ENCODE measurements at regions not wholly inside any gene's neighbourhood (a gene's known extent, or its start where the extent isn't known, plus 50 kb on each side); places are given as distances from the start of the nearest gene placed in this dataset.

DNA sequence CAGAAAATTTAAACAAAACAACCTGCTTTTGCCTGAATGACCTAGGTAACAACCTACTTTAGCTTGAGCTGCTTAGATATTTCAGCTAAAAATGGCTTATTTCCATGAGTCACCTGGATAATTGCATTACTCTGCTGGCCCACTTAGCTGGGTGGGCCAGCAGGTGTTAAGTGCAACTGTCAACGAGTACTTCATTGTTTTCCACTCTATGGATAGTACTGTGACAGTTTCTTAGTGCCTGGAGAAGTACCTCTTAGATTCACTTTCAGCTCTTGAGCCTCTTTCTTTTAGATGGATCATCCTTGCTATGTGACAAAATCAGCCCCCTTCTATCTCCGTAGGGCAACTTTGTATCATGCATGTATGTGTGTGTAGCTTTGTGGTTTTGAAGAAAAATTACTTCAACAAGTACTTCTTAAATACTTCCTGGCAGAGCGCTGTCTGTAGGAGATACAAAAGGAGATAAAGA is 368.2 kb upstream of the ATP2B1 start:
- TF ChIP-seq GATA3 (IDR thresholded peaks at IDR 0.05; ENCODE audit: low read depth, low read length) (no peak), GATA2 (IDR thresholded peaks at IDR 0.05; ENCODE audit: low read depth, low read length) (no peak)

DNA sequence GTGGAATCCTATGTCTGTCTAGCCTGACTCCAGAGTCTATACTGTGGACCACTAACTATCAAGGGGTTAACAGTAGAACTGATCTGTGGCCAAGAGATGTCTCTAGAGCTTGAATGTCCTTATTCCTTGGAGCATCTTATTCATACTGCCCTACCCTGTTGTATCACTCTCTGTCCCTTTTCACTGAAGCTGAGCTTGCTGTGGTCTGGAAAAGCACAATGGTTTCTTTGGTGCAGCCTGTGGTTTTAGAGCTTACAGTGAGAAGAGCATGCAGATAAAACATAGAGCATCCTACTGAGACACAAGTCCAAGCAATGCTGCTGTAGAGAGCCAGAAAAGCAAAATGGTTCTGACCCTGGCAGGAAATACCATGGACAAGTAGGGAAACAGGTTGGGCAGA is 367.0 kb upstream of the ATP2B1 start:
- TF ChIP-seq GATA2 (IDR thresholded peaks at IDR 0.05; ENCODE audit: low read depth, low read length) (no peak), GATA3 (IDR thresholded peaks at IDR 0.05; ENCODE audit: low read depth, low read length) (no peak)

DNA sequence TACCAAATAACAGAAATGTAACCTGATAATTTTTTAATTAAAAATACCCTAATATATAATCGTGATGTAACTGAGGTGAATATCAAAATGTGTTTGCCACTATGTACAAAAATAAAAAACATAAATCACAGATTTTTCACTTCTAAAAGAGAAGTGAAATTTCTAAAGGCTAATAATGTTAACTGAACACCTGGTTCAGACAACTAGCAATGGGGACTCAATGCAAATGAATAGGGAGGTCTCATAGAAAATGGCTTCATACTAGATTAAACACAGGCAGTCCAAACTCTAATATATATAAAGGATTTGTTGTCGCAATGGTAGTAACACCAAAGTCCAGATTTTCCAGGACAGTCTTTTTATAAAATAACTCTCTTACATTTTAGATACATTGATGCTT is 365.4 kb upstream of the ATP2B1 start:
- TF ChIP-seq GATA2 (IDR thresholded peaks at IDR 0.05; ENCODE audit: low read depth, low read length) (no peak), GATA3 (IDR thresholded peaks at IDR 0.05; ENCODE audit: low read depth, low read length) (no peak)

DNA sequence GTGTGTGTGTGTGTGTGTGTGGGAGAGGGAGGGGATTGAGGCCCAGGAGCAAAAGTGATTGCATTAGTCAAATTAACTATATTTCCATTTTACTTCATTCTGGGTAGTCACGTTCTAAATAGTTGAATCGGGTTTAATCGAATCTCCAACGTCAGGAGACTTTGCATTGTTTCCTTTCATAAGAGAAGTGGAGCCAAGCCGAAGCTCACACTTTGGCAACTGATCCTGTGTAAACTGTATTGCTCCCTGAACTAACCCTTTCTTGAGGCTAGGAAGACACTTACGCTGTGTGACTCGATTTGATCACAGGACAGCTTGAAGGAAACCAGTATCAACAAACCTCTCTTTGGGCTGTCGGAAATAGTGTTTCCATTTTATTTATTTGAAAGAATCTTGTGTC is 363.4 kb upstream of the ATP2B1 start:
- TF ChIP-seq GATA3 (IDR thresholded peaks at IDR 0.05; ENCODE audit: low read depth, low read length): no peak
- TF ChIP-seq GATA2 (IDR thresholded peaks at IDR 0.05; ENCODE audit: low read depth, low read length): no peak

DNA sequence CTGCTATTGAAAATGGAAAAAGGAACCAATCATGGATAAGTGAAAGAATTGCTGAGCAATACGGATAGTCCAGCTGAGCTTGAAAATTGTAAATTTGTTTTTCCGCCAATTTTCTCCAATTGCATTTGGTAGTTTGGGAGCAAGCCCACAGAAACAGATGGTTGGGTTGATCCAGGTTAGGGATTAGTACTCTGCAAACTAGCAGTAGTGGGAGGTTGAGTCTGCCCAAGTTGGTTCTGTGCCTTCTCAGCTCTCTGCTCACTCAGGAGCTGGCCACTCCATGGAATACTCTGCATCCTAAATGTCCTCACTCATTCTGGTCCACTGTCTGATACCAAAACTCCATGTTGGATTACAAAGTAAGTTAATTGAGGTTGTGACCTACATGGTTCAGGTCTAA is 361.1 kb upstream of the ATP2B1 start:
- TF ChIP-seq GATA2 (IDR thresholded peaks at IDR 0.05; ENCODE audit: low read depth, low read length) (no peak), GATA3 (IDR thresholded peaks at IDR 0.05; ENCODE audit: low read depth, low read length) (no peak)

DNA sequence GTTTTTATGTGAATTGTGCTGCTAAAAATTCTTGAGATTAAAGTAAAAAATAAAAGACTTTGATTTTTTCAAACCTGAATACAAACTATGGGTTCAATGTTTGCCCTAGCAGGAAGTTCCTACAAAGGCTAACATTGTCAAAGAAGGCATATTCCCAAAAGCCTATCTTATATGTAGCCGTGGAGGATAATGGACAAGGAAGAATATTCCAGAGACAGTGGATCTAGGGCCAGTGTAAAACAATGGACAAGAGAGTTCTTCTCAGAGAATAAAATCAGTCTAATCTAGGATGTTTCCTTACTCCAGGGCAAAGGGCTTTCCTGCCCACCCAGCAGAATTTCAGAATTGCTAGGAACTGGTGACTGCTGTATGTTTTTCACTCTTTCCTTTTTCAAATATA is 359.2 kb upstream of the ATP2B1 start:
- no peak for TF ChIP-seq GATA3 (IDR thresholded peaks at IDR 0.05; ENCODE audit: low read depth, low read length)
- no peak for TF ChIP-seq GATA2 (IDR thresholded peaks at IDR 0.05; ENCODE audit: low read depth, low read length)

DNA sequence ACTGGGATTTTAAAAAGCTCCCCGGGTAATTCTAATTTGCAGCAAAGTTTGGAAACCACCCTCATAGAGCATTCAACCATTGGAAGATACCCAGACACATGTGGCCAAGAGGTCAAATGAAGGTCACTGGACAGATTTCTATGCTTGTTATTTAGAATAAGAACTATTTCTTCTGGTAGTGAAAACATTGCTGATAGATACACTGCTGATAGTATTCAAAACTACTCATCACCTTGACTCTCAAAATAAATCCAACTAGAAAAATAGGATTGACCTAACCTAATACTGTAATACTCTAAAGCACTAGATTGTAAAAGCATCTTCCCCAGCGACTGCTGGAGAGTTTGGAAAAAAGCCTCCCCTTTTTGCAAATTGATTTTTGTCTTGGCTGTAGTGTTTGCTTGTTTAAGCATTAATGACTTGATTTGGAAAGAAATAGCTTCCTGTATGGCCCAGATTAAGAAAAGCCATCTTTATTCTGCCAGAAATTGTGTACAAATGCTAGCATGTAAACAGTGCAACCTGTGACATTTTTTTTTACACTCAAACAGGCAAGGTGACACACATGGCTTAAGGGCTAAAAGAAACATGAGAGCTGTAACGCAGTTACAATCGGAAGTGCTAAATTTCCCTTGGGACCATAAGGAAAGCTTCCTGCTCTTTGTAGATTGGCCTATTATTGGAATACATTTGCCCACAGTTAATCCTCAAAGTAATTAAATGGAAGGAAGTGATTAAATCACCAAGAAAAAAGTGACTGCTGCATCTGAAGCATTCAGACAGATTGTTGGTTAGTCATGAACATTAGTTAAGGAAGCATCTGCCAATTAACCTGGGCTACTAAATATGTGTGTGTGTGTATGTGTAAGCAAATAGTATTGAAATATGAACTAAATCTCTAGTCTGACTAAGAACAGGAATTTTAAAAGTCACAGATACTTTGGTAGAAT is 356.5 kb upstream of the ATP2B1 start:
- no peak for TF ChIP-seq GATA3 (IDR thresholded peaks at IDR 0.05; ENCODE audit: low read depth, low read length)
- TF ChIP-seq GATA2 (IDR thresholded peaks at IDR 0.05; ENCODE audit: low read depth, low read length): no peak

DNA sequence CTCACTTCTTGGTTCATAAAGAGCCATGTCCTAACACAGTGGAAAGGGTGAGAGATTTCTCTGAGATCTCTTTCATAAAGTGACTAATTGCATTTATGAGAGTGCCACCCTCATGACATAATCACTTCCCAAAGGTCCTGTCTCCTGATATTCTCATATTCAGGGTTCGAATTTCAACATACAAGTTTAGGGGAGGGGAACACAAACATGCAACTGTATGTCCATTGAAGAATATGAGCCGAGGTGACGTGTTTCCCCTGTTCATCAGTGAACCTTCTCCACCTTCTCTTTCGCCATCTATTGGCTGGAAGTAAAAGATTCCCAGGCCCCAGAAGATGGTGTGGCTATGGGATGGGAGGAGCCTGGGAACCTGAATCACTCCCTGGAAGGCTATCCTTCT is 354.2 kb upstream of the ATP2B1 start:
- TF ChIP-seq GATA3 (IDR thresholded peaks at IDR 0.05; ENCODE audit: low read depth, low read length) (no peak), GATA2 (IDR thresholded peaks at IDR 0.05; ENCODE audit: low read depth, low read length) (no peak)

DNA sequence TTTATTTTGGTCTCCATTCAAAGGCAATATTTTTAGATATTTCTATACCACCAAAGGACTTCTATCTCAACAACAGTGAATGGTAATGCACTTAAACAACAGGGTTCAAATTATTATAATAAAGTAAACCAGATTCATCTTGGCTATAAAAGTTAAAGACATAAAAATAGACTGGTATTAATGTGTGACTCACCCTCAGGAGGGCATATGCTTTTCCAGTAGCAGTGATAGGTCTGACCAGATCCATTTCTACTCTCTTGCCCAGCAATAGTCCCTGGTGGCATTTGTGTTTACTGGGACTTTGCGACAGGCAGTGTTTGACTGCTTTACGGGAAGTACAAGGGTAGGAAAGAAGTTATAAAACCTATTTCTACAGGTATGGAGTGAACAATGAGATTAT is 353.2 kb upstream of the ATP2B1 start:
- no peak for TF ChIP-seq GATA3 (IDR thresholded peaks at IDR 0.05; ENCODE audit: low read depth, low read length)
- TF ChIP-seq GATA2 (IDR thresholded peaks at IDR 0.05; ENCODE audit: low read depth, low read length): no peak

DNA sequence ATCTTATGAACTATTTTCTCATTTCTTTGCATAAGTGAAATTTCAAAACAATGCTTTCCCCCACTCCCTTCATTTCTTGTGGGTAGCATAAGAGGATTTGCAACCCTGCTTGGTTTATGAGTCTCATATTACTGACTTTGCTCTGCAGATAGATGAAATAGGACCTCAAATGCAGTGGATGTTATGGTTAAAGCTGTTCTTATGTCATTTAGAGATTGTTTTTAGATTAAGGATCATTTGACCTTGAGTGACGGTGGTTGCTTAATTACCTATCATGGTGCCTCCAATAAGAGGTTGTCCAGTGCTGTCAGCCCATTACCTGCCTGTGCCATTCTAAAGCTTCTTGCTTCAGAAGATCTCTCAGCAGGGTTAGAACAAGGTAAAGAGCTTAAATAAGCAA is 351.4 kb upstream of the ATP2B1 start:
- TF ChIP-seq GATA2 (IDR thresholded peaks at IDR 0.05; ENCODE audit: low read depth, low read length) (no peak), GATA3 (IDR thresholded peaks at IDR 0.05; ENCODE audit: low read depth, low read length) (no peak)

DNA sequence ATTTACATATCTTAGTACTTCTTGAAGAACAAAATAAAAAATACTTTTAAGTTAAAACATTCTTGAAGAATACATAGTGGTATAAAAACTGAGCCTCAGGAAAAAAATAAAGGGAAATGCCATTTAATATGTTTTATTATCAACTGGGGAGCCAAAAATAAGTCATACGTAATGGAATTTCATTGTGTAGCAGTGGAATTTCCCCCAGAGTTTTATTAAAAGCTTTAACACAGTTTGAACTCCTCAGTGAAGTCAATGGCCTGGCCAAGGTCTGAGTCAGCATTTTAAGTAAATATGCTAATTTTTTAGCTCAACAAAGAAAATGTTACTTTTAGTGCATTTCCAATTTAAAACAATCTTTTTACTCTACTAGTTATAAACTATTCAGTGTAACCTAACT is 350.1 kb upstream of the ATP2B1 start:
- no peak for TF ChIP-seq GATA2 (IDR thresholded peaks at IDR 0.05; ENCODE audit: low read depth, low read length)
- no peak for TF ChIP-seq GATA3 (IDR thresholded peaks at IDR 0.05; ENCODE audit: low read depth, low read length)

DNA sequence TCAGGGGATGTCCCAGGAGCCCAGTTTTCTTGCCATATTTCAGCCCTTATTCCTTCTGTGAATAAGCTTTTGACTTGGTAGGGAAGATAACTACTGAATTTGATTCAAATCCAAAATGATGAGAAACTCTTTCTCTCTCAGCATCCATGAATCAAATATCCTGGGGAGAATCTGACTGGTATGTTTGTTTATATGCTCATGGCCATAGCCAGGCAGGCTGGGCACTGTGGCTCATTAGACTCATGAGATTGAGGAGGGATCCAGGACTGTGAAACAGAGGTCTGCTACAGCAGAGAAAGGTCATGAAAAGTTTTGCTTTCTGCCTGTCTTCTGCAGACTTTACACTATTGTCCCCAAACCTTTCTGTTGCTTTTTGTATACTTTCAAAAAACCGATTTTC is 346.4 kb upstream of the ATP2B1 start:
- TF ChIP-seq GATA2 (IDR thresholded peaks at IDR 0.05; ENCODE audit: low read depth, low read length): no peak
- TF ChIP-seq GATA3 (IDR thresholded peaks at IDR 0.05; ENCODE audit: low read depth, low read length): no peak

DNA sequence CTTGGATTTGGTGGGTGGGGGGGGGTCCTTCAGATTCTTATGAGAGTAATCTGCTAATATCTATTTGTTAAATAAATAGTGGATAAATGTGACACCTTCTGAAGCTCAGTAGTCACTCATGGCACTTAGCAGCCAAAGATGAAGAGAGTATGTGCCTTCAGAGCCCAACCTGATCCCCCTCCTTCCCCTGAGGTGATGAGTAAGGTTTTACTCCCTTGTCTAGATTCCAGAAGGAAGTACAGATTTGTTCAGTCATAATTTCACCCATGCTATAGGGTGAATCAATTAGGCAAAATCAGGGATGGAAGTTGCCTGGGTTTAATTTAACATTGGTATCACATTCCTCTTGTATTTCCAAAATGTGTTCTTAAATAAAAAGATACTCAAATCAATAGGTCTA is 340.3 kb upstream of the ATP2B1 start:
- TF ChIP-seq GATA3 (IDR thresholded peaks at IDR 0.05; ENCODE audit: low read depth, low read length) (no peak), GATA2 (IDR thresholded peaks at IDR 0.05; ENCODE audit: low read depth, low read length) (no peak)

DNA sequence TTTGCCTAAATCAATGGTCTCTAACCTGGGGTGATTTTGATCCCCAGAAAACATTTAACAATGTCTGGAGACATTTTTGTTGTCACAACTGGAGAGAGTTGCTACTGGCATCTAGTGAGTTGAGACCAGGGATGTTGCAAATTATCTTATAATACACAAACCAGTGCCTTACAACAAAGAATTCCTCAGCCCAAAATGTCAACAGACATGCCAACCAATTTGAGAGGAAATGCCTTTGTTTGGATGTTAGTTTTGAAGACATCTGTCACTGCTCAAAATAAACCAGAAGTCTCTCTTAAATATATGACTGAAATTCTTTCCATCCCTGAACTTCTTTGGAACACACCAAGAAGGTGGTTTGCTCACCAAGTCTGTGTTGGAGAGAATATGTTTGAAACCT is 336.9 kb upstream of the ATP2B1 start:
- no peak for TF ChIP-seq GATA2 (IDR thresholded peaks at IDR 0.05; ENCODE audit: low read depth, low read length)
- TF ChIP-seq GATA3 (IDR thresholded peaks at IDR 0.05; ENCODE audit: low read depth, low read length): no peak

DNA sequence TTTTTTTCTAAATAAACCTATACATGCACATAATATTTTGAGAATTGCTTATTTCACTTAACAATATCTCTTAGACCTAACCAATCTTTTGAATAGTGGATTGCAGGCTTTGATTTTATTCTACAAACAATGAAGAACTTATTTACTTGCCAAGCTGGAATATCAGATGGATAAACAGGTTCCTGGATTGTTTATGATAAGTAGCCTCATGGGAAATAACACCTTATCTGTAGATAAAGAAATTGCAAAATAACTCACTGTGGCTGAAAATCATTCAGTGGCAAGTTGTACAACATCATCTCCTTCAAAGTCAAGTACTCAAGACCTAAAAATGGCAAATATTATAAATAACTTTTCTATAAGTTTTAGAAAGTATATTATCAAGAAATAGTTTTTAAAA is 335.4 kb upstream of the ATP2B1 start:
- TF ChIP-seq GATA3 (IDR thresholded peaks at IDR 0.05; ENCODE audit: low read depth, low read length): no peak
- TF ChIP-seq GATA2 (IDR thresholded peaks at IDR 0.05; ENCODE audit: low read depth, low read length): no peak

Measured in SH-SY5Y (cell line).